Left ventricle myocardium inferior (tissue), 1 donor: ENCODE measurements at regions not wholly inside any gene's neighbourhood (a gene's known extent, or its start where the extent isn't known, plus 50 kb on each side); places are given as distances from the start of the nearest gene placed in this dataset.

ENCODE experiments used
- DNase-seq: peaks from one replicate; pipeline ENCODE4 v3.0.0-alpha.2; 2020
- H3K27ac ChIP-seq: fragments of 200-600 bp; replicated peaks from 2 replicates; pipeline ENCODE4 v1.8.0; 2021
- H3K27me3 ChIP-seq: fragments of 200-600 bp; 2 replicates; pipeline ENCODE4 v1.8.0; 2021; ENCODE audit warnings: low read depth
- H3K36me3 ChIP-seq: fragments of 200-600 bp; 2 replicates; pipeline ENCODE4 v1.8.0; 2021
- H3K4me1 ChIP-seq: fragments of 200-600 bp; 2 replicates; pipeline ENCODE4 v1.8.0; 2021
- H3K4me3 ChIP-seq: fragments of 200-600 bp; 2 replicates; pipeline ENCODE4 v1.8.0; 2021; ENCODE audit warnings: mild to moderate bottlenecking, moderate library complexity
- H3K9me3 ChIP-seq: fragments of 200-600 bp; replicated peaks from 2 replicates; pipeline ENCODE4 v1.8.0; 2021
- CTCF ChIP-seq: fragments of 200-600 bp; IDR thresholded peaks from 2 replicates; pipeline ENCODE4 v1.8.0; 2021; ENCODE audit warnings: antibody characterized with exemption, mild to moderate bottlenecking, borderline replicate concordance
- intact Hi-C: fragments of 100-400 bp; cut with micrococcal nuclease; formaldehyde crosslinking; loops from one replicate; pipeline ENCODE4 v1.11.0; 2022
- donor health status: DM: no; HTN: yes; CAD: no; lungs with severe emphysema.

DNA sequence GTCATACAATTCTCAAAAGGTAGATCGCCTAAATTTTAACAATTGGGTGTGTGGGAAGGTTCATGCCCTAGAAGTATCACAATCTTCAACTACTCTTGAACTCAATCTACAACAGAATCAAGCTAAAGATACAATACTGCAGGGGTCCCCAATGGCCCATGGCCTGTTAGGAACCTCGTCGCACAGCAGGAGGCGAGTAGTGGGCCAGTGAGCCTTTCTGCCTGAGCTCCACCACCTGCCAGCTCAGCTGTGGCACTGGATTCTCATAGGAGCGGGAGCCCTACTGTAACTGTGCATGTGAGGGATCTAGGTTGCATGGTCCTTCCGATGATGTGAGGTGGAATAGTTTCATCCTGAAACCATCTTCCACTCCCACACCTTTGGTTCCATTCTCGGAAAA, 230.6 kb downstream of the KLF12 start:
- Histone ChIP-seq H3K36me3 (no peaks in the 10 kb centered on the region), H3K27ac (no peak overlapping the region), H3K4me1 (no peaks in the 10 kb centered on the region), H3K4me3 (no peak overlapping the region), H3K27me3 (no peaks in the 10 kb centered on the region), H3K9me3 (peaks cover 6% of the 10 kb centered on the region)
- TF ChIP-seq CTCF = no peak
- intact Hi-C loops = no loop called here
- no peak for DNase-seq

- DNase-seq = no peak
- no peaks in the 10 kb centered on the region for H3K27me3 ChIP-seq
- H3K4me1 ChIP-seq = no peaks in the 10 kb centered on the region
- no peak overlapping the region for H3K4me3 ChIP-seq
- no peak overlapping the region for H3K27ac ChIP-seq
- H3K9me3 ChIP-seq = peaks cover 6% of the 10 kb centered on the region
- no peaks in the 10 kb centered on the region for H3K36me3 ChIP-seq
- no peak for TF ChIP-seq CTCF
- intact Hi-C loops = no loop called here
Measured at GRCh38 chr13:73902847-73903246, 231.4 kb downstream of the KLF12 start.

- no peak for TF ChIP-seq CTCF
- Histone ChIP-seq H3K4me3 (no peak overlapping the region), H3K36me3 (no peaks in the 10 kb centered on the region), H3K27ac (no peak overlapping the region), H3K4me1 (no peaks in the 10 kb centered on the region), H3K9me3 (peaks cover 6% of the 10 kb centered on the region), H3K27me3 (no peaks in the 10 kb centered on the region)
- no peak for DNase-seq
- intact Hi-C loops = no loop called here
Measured at GRCh38 chr13:73902296-73902695, 231.9 kb downstream of the KLF12 start.

GRCh38 chr13:73901324-73902068, 232.7 kb downstream of the KLF12 start:
- no peak overlapping the region for H3K27ac ChIP-seq
- H3K4me1 ChIP-seq = no peaks in the 10 kb centered on the region
- no peaks in the 10 kb centered on the region for H3K27me3 ChIP-seq
- H3K9me3 ChIP-seq = peaks cover 6% of the 10 kb centered on the region
- intact Hi-C loops = no loop called here
- H3K4me3 ChIP-seq = no peak overlapping the region
- DNase-seq = no peak
- no peak for TF ChIP-seq CTCF
- no peaks in the 10 kb centered on the region for H3K36me3 ChIP-seq

DNA sequence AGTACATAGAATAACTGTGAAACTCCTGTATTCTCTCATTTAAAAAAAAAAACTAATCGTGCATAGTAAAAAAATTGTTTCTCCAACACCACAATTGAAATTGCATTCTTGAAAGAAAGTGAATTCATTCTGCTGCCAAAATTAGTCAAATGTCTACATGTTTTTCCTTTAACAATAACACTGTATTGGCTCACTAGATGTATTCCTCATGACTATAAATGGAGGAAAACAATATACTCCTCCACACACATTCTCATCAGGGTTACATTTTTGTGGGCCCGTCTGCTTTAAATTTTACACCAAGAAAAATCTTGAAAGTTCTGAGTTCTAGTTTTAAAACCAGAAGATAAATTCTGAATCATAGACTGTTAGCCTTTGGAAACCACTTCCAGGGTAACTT, 233.6 kb downstream of the KLF12 start:
- no peak overlapping the region for H3K27ac ChIP-seq
- no peaks in the 10 kb centered on the region for H3K27me3 ChIP-seq
- TF ChIP-seq CTCF = no peak
- peaks cover 6% of the 10 kb centered on the region for H3K9me3 ChIP-seq
- H3K36me3 ChIP-seq = no peaks in the 10 kb centered on the region
- no peak overlapping the region for H3K4me3 ChIP-seq
- intact Hi-C loops = no loop called here
- no peak for DNase-seq
- no peaks in the 10 kb centered on the region for H3K4me1 ChIP-seq
